ENCODE measurements at regions not wholly inside any gene's neighbourhood (a gene's known extent, or its start where the extent isn't known, plus 50 kb on each side); places are given as distances from the start of the nearest gene placed in this dataset.

GRCh38 chr13:62563251-62563650 lies 1147.6 kb upstream of the PCDH20 start:
- TF ChIP-seq RAD21 (IDR thresholded peaks at IDR 0.05; ENCODE audit: insufficient read depth, low read depth, low read length) (no peak), EZH2 (IDR thresholded peaks at IDR 0.05; ENCODE audit: borderline replicate concordance, control insufficient read depth, low read depth, low read length) (no peak)
